Testis (tissue), 2 donors: ENCODE measurements at regions not wholly inside any gene's neighbourhood (a gene's known extent, or its start where the extent isn't known, plus 50 kb on each side); places are given as distances from the start of the nearest gene placed in this dataset.

Experiments used
- CTCF ChIP-seq, 3 experiments: fragments of 450-650 bp in 2 of 3; fragments of 200-600 bp in 1 of 3; sonication (generic) in 1 of 3; IDR thresholded peaks; one replicate each; pipeline ENCODE4 v1.5.1; 2016 to 2019; ENCODE audit warnings: antibody characterized with exemption in 3 of 3, mild to moderate bottlenecking in 2 of 3, moderate library complexity in 1 of 3
- POLR2A ChIP-seq: fragments of 450-650 bp; IDR thresholded peaks from one replicate; pipeline ENCODE4 v1.6.1; 2017; ENCODE audit warnings: antibody characterized with exemption, mild to moderate bottlenecking, moderate library complexity

GRCh38 chr5:84450617-84451414 lies 66.1 kb upstream of the EDIL3 start:
- TF ChIP-seq CTCF (IDR thresholded peaks at IDR 0.05) (peak in 1 of 3 experiments; percentile 37), POLR2A (no peak)
